ENCODE measurements at regions not wholly inside any gene's neighbourhood (a gene's known extent, or its start where the extent isn't known, plus 50 kb on each side); places are given as distances from the start of the nearest gene placed in this dataset.

DNA sequence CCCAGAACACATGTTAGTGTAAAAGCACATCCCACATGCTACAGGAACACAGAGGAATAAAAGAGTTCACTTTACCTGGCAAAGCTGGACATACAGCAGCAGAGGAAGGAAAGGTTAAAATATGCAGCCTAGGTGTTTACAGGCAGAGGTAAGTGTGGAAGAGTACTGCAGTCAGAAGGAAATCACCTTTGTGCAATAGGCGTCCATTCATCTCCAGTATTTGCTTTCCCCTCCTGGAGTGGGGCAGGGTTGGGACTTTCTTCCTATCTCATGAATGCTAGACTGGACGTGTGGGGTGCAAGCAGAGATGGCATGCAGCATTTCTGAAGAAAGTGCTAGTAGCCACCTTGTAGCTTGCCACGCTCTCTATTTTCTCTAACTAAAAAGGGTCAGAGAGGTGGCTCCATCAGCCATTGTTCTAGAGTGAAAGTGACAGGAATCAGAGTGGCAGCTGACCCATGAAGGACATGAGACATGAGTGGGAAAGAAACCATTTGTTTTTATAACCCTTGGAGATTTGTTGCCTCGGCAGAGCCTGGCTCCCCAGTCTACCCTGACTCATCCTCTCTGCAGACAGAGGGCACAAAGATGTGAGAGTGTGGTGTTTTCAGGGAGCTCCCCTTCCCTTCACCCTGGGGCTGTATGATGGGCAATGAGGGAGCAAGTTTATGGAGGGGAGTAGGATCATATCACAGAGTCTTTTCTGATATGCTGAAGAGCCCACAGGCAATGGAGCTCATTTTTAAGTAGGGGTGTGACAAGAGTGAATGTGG, 101.2 kb upstream of the SEC61G start:
- no peaks in the 10 kb centered on the region for H3K36me3 ChIP-seq (ENCODE audit: control insufficient read depth, insufficient read depth, low read length)
- no peaks in the 10 kb centered on the region for H3K9me3 ChIP-seq (ENCODE audit: control insufficient read depth, insufficient read depth, low read depth, low read length)
- no peaks in the 10 kb centered on the region for H3K79me2 ChIP-seq (ENCODE audit: control insufficient read depth, insufficient read depth, low read length)
- H4K20me1 ChIP-seq (ENCODE audit: control insufficient read depth, extremely low read depth, insufficient read depth, low read length), result no peaks in the 10 kb centered on the region
- H3K4me3 ChIP-seq (replicated peaks in 1 of 4; ENCODE audit: control extremely low read depth in 1 of 4, insufficient read depth in 1 of 4, low read depth in 3 of 4, low read length in 4 of 4), result no peak overlapping the region
- H3K9ac ChIP-seq (ENCODE audit: insufficient read depth, low read length), result no peak overlapping the region
- DNase-seq (ENCODE audit: low read depth in 2 of 2), result peak in 1 of 2 donors; percentile 19
- H3K4me2 ChIP-seq (ENCODE audit: extremely low read depth, insufficient read depth, low read length), result no peak overlapping the region
- no peak overlapping the region for H3K27ac ChIP-seq (ENCODE audit: insufficient read depth, low read length)
- H3K4me1 ChIP-seq (ENCODE audit: control insufficient read depth, extremely low read depth, insufficient read depth, low read length), result no peaks in the 10 kb centered on the region
- no peaks in the 10 kb centered on the region for H3K27me3 ChIP-seq (ENCODE audit: control insufficient read depth, insufficient read depth, low read length)
- TF ChIP-seq, protein P1, sequence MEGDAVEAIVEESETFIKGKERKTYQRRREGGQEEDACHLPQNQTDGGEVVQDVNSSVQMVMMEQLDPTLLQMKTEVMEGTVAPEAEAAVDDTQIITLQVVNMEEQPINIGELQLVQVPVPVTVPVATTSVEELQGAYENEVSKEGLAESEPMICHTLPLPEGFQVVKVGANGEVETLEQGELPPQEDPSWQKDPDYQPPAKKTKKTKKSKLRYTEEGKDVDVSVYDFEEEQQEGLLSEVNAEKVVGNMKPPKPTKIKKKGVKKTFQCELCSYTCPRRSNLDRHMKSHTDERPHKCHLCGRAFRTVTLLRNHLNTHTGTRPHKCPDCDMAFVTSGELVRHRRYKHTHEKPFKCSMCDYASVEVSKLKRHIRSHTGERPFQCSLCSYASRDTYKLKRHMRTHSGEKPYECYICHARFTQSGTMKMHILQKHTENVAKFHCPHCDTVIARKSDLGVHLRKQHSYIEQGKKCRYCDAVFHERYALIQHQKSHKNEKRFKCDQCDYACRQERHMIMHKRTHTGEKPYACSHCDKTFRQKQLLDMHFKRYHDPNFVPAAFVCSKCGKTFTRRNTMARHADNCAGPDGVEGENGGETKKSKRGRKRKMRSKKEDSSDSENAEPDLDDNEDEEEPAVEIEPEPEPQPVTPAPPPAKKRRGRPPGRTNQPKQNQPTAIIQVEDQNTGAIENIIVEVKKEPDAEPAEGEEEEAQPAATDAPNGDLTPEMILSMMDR (conservative IDR thresholded peaks at IDR 0.05 in 1 of 2, IDR thresholded peaks at IDR 0.05 in 1 of 2; ENCODE audit: low read depth in 1 of 2, low read length in 2 of 2), result no peak
- TF ChIP-seq EZH2 (IDR thresholded peaks at IDR 0.05; ENCODE audit: low read length, missing control alignments), result no peak
- no peak overlapping the region for H2AFZ ChIP-seq (ENCODE audit: low read length)

DNA sequence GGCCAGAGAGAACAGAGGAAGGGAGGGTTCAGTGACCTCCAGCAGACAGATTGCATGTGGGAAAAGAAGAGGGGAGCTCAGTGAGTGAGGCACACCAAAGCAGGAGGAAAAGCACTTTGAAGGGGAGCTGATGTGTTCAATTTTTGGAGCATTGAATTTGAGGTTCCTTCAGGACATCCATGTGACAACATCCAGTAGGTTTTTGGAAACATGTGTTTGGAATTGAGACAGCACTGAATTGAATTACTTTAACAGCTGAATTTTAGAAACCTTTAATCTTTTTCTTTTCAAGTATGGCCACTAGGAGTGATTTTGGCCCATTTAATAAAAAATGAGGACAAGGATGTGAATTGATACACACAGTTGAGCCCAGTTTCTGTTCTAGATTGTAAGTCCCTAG, 101.8 kb upstream of the SEC61G start:
- no peak overlapping the region for H3K4me3 ChIP-seq (replicated peaks in 1 of 4; ENCODE audit: control extremely low read depth in 1 of 4, insufficient read depth in 1 of 4, low read depth in 3 of 4, low read length in 4 of 4)
- no peaks in the 10 kb centered on the region for H3K4me1 ChIP-seq (ENCODE audit: control insufficient read depth, extremely low read depth, insufficient read depth, low read length)
- no peaks in the 10 kb centered on the region for H3K27me3 ChIP-seq (ENCODE audit: control insufficient read depth, insufficient read depth, low read length)
- H3K27ac ChIP-seq (ENCODE audit: insufficient read depth, low read length), result no peak overlapping the region
- no peaks in the 10 kb centered on the region for H3K36me3 ChIP-seq (ENCODE audit: control insufficient read depth, insufficient read depth, low read length)
- no peak for DNase-seq (ENCODE audit: low read depth in 2 of 2)
- H3K79me2 ChIP-seq (ENCODE audit: control insufficient read depth, insufficient read depth, low read length), result no peaks in the 10 kb centered on the region
- no peak overlapping the region for H3K4me2 ChIP-seq (ENCODE audit: extremely low read depth, insufficient read depth, low read length)
- no peaks in the 10 kb centered on the region for H4K20me1 ChIP-seq (ENCODE audit: control insufficient read depth, extremely low read depth, insufficient read depth, low read length)
- H3K9ac ChIP-seq (ENCODE audit: insufficient read depth, low read length), result no peak overlapping the region
- no peaks in the 10 kb centered on the region for H3K9me3 ChIP-seq (ENCODE audit: control insufficient read depth, insufficient read depth, low read depth, low read length)
- no peak overlapping the region for H2AFZ ChIP-seq (ENCODE audit: low read length)
- TF ChIP-seq, protein P1 (conservative IDR thresholded peaks at IDR 0.05 in 1 of 2, IDR thresholded peaks at IDR 0.05 in 1 of 2; ENCODE audit: low read depth in 1 of 2, low read length in 2 of 2), result no peak
- no peak for TF ChIP-seq EZH2 (IDR thresholded peaks at IDR 0.05; ENCODE audit: low read length, missing control alignments)

DNA sequence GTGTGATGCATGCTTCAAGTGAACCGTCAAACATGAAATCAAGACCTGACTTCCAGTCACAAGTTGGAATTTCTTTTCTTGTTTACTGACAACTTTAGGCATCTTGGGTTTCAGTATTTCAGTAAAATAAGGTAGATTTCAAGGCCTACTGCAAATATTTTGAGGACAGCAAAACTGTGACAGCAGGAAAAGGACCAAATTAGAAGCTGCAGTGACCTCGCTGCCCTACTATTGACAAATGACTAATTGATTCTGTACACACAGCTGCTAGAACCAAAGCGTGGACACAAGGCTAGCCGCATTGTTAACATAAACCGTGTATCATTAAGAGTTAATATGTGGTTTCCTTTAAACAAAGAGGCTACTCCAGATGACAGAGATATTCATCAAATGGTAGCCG, 105.7 kb upstream of the SEC61G start:
- DNase-seq (ENCODE audit: low read depth in 2 of 2), result peak; percentile 26 to 28

More for the DNA sequence above, 105.7 kb upstream of the SEC61G start:
- H3K4me2 ChIP-seq (ENCODE audit: extremely low read depth, insufficient read depth, low read length), result no peak overlapping the region
- H3K27ac ChIP-seq (ENCODE audit: insufficient read depth, low read length), result no peak overlapping the region
- H3K4me1 ChIP-seq (ENCODE audit: control insufficient read depth, extremely low read depth, insufficient read depth, low read length), result no peaks in the 10 kb centered on the region
- H3K79me2 ChIP-seq (ENCODE audit: control insufficient read depth, insufficient read depth, low read length), result no peaks in the 10 kb centered on the region
- H3K9me3 ChIP-seq (ENCODE audit: control insufficient read depth, insufficient read depth, low read depth, low read length), result no peaks in the 10 kb centered on the region
- no peaks in the 10 kb centered on the region for H4K20me1 ChIP-seq (ENCODE audit: control insufficient read depth, extremely low read depth, insufficient read depth, low read length)
- no peaks in the 10 kb centered on the region for H3K36me3 ChIP-seq (ENCODE audit: control insufficient read depth, insufficient read depth, low read length)
- H3K4me3 ChIP-seq (replicated peaks in 1 of 4; ENCODE audit: control extremely low read depth in 1 of 4, insufficient read depth in 1 of 4, low read depth in 3 of 4, low read length in 4 of 4), result no peak overlapping the region
- no peak overlapping the region for H3K9ac ChIP-seq (ENCODE audit: insufficient read depth, low read length)
- no peak overlapping the region for H2AFZ ChIP-seq (ENCODE audit: low read length)
- no peaks in the 10 kb centered on the region for H3K27me3 ChIP-seq (ENCODE audit: control insufficient read depth, insufficient read depth, low read length)
- TF ChIP-seq, protein P1 (conservative IDR thresholded peaks at IDR 0.05 in 1 of 2, IDR thresholded peaks at IDR 0.05 in 1 of 2; ENCODE audit: low read depth in 1 of 2, low read length in 2 of 2), result no peak
- TF ChIP-seq EZH2 (IDR thresholded peaks at IDR 0.05; ENCODE audit: low read length, missing control alignments), result no peak

Measured in fibroblast of lung (primary cell).